ENCODE measurements at regions not wholly inside any gene's neighbourhood (a gene's known extent, or its start where the extent isn't known, plus 50 kb on each side); places are given as distances from the start of the nearest gene placed in this dataset.

DNA sequence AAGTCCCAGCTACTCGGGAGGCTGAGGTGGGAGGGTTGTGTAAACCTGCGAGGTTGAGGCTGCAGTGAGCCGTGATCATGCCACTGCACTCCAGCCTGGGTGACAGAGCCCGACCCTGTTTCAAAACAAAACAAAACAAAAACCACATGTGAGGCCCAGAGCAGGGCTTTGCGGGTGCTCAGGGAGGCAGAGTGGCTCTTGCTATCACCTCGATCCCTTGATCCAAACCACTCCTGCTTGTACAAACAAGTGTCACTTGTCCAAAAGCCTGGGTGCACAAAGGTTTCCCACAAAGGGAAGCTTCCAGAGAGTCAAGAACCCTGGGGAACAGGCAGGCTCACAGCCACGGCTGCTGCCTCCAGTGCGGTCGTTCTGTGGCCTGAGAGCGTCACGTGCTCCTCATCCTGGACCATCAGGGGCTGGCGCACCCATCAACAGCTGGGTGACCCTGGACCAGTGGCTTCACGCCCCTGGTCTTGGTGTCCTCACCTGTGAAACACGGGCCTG, 162.7 kb downstream of the C9orf50 start:
- ATAC-seq, result no peak
- TF ChIP-seq ISL1 (CRISPR knock-in tag; IDR thresholded peaks at IDR 0.05) (no peak), ZNF8 (CRISPR knock-in tag; IDR thresholded peaks at IDR 0.05) (no peak)

DNA sequence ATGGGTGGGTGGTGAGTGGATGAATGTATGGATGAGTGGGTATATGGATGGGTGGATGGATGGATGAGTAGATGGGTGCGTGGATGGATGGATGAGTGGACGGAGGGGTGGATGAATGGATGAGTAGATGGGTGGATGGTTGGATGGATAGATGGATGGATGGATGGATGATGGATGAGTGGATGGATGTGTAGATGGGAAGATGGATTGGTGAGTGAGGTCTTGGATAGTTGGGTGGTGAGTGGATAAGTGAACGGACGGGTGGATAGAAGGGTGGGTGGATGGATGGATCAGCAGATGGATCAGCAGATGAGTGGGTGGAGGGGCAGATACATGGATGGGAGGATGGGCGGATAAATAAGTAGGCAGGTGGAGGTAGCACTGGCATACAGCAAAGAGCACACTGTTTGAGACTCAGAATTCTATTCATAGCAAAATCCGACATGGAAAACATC, 163.5 kb downstream of the C9orf50 start:
- ATAC-seq, result no peak
- TF ChIP-seq CREB5 (CRISPR knock-in tag; IDR thresholded peaks at IDR 0.05; ENCODE audit: low read depth) (no peak), CSRNP3 (CRISPR knock-in tag; IDR thresholded peaks at IDR 0.05) (no peak), OSR1 (CRISPR knock-in tag; IDR thresholded peaks at IDR 0.05) (no peak), TOX (CRISPR knock-in tag; IDR thresholded peaks at IDR 0.05; ENCODE audit: borderline replicate concordance) (no peak), ZFP30 (CRISPR knock-in tag; IDR thresholded peaks at IDR 0.05) (no peak), GLIS3 (CRISPR knock-in tag; IDR thresholded peaks at IDR 0.05) (no peak), ZFP3 (CRISPR knock-in tag; IDR thresholded peaks at IDR 0.05) (no peak), ZNF70 (CRISPR knock-in tag; IDR thresholded peaks at IDR 0.05) (no peak), CSDC2 (CRISPR knock-in tag; IDR thresholded peaks at IDR 0.05) (no peak)
- TF ChIP-seq, protein P1, sequence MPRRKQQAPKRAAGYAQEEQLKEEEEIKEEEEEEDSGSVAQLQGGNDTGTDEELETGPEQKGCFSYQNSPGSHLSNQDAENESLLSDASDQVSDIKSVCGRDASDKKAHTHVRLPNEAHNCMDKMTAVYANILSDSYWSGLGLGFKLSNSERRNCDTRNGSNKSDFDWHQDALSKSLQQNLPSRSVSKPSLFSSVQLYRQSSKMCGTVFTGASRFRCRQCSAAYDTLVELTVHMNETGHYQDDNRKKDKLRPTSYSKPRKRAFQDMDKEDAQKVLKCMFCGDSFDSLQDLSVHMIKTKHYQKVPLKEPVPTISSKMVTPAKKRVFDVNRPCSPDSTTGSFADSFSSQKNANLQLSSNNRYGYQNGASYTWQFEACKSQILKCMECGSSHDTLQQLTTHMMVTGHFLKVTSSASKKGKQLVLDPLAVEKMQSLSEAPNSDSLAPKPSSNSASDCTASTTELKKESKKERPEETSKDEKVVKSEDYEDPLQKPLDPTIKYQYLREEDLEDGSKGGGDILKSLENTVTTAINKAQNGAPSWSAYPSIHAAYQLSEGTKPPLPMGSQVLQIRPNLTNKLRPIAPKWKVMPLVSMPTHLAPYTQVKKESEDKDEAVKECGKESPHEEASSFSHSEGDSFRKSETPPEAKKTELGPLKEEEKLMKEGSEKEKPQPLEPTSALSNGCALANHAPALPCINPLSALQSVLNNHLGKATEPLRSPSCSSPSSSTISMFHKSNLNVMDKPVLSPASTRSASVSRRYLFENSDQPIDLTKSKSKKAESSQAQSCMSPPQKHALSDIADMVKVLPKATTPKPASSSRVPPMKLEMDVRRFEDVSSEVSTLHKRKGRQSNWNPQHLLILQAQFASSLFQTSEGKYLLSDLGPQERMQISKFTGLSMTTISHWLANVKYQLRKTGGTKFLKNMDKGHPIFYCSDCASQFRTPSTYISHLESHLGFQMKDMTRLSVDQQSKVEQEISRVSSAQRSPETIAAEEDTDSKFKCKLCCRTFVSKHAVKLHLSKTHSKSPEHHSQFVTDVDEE (CRISPR knock-in tag; IDR thresholded peaks at IDR 0.05), result no peak

- no peak for ATAC-seq
- TF ChIP-seq ESRRG (CRISPR knock-in tag; IDR thresholded peaks at IDR 0.05), result no peak
- no peak for TF ChIP-seq BACH2 (CRISPR knock-in tag; IDR thresholded peaks at IDR 0.05; ENCODE audit: borderline replicate concordance)
- no peak for TF ChIP-seq ZNF8 (CRISPR knock-in tag; IDR thresholded peaks at IDR 0.05)
- TF ChIP-seq ZFP30 (CRISPR knock-in tag; IDR thresholded peaks at IDR 0.05), result no peak
- TF ChIP-seq CSRNP3 (CRISPR knock-in tag; IDR thresholded peaks at IDR 0.05), result no peak
- TF ChIP-seq TCF4 (CRISPR knock-in tag; IDR thresholded peaks at IDR 0.05; ENCODE audit: borderline replicate concordance), result no peak
Measured at GRCh38 chr9:129456549-129457324, 164.2 kb downstream of the C9orf50 start.

DNA sequence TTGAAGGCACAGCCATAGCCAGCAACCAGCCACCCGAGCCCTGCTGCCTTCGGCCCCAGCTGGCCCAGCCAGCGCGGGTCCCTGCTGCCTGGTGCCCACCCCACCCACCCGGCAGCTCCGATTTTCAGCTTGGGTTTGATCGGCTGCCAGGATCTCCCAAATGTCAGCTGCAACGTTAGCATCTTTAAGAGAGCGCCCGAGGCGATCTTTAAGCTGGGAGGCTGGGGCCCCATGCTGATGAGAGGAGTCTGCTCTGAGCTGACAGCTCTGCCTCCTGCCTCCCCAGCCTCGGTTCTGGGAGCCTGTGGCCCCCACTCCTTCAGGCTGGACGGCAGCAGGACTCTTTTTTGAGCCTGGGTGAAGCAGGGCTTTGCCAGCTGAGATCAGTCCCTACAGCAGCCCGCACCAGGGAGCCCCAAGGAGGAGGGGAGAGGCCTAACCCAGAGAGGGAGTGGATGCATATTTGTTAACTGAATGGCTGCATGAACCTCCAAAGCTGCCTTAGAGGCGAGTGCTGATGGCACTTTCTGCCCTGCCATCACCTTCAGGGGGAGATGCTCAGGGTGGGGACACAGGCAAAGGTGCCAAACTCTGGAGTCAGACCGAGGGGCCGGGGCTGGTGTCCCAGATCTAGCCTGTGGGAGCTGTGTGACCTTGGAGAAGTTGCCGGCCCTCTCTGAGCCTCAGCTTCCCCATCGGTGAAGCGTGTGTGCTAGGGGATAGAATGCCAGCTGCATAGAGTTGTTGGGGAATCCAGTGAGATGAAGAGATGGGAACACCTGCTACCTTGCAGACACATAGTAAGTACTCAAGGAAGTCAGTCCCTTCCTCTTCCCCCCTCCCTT, 165.5 kb downstream of the C9orf50 start:
- no peak for ATAC-seq

More for the DNA sequence above, 165.5 kb downstream of the C9orf50 start:
- TF ChIP-seq ESRRG (CRISPR knock-in tag; IDR thresholded peaks at IDR 0.05) (no peak), SNAI2 (CRISPR knock-in tag; IDR thresholded peaks at IDR 0.05) (no peak), POU6F1 (CRISPR knock-in tag; IDR thresholded peaks at IDR 0.05; ENCODE audit: borderline replicate concordance, low read depth) (no peak), ARNTL (CRISPR knock-in tag; IDR thresholded peaks at IDR 0.05; ENCODE audit: borderline replicate concordance, low read depth) (no peak), PPARA (CRISPR knock-in tag; IDR thresholded peaks at IDR 0.05; ENCODE audit: borderline replicate concordance) (no peak), RARB (CRISPR knock-in tag; IDR thresholded peaks at IDR 0.05) (no peak)

All from SK-N-SH treated with all-trans-retinoic acid at 6 μM for 48 hours (cell line).